Skeletal muscle satellite cell (primary cell): ENCODE measurements at regions not wholly inside any gene's neighbourhood (a gene's known extent, or its start where the extent isn't known, plus 50 kb on each side); places are given as distances from the start of the nearest gene placed in this dataset.

Experiments
- H3K27me3 ChIP-seq: 2 replicates; pipeline ENCODE4 v1.7.0; 2013; ENCODE audit warnings: low read length; ENCODE audit not compliant: control insufficient read depth, insufficient read depth
- H3K36me3 ChIP-seq: 2 replicates; pipeline ENCODE4 v1.7.0; 2013; ENCODE audit warnings: mild to moderate bottlenecking, control low read depth, low read length; ENCODE audit not compliant: insufficient read depth
- H3K4me1 ChIP-seq: 2 replicates; pipeline ENCODE4 v1.7.0; 2013; ENCODE audit warnings: low read length; ENCODE audit not compliant: control insufficient read depth, insufficient read depth
- H3K4me2 ChIP-seq: 2 replicates; pipeline ENCODE4 v1.7.0; 2013; ENCODE audit warnings: mild to moderate bottlenecking, low read length
- H3K4me3 ChIP-seq: 2 replicates; pipeline ENCODE4 v1.7.0; 2013; ENCODE audit warnings: low read length
- H3K9ac ChIP-seq: 2 replicates; pipeline ENCODE4 v1.7.0; 2013; ENCODE audit warnings: mild to moderate bottlenecking, low read depth, low read length, moderate library complexity
- H3K9me3 ChIP-seq: replicated peaks from 2 replicates; pipeline ENCODE4 v1.7.0; 2013; ENCODE audit warnings: mild to moderate bottlenecking, control low read depth, low read length

- H3K27me3 ChIP-seq: no peaks in the 10 kb centered on the region
Measured at GRCh38 chr5:93273176-93273575, 307.8 kb downstream of the NR2F1-AS1 start.

GRCh38 chr5:93272108-93272507 lies 308.9 kb downstream of the NR2F1-AS1 start:
- no peak overlapping the region for H3K9ac ChIP-seq
- no peak overlapping the region for H3K4me3 ChIP-seq
- no peaks in the 10 kb centered on the region for H3K27me3 ChIP-seq
- H3K9me3 ChIP-seq: peaks cover 13% of the 10 kb centered on the region
- H3K4me2 ChIP-seq: no peak overlapping the region
- H3K36me3 ChIP-seq: no peaks in the 10 kb centered on the region
- peaks cover 32% of the 10 kb centered on the region for H3K4me1 ChIP-seq

More at GRCh38 chr5:93273176-93273575, 307.8 kb downstream of the NR2F1-AS1 start:
- H3K4me1 ChIP-seq: peaks cover 39% of the 10 kb centered on the region
- no peak overlapping the region for H3K9ac ChIP-seq
- H3K4me3 ChIP-seq: no peak overlapping the region
- peaks cover 13% of the 10 kb centered on the region for H3K9me3 ChIP-seq
- no peaks in the 10 kb centered on the region for H3K36me3 ChIP-seq
- no peak overlapping the region for H3K4me2 ChIP-seq

GRCh38 chr5:93267736-93268135 lies 313.3 kb downstream of the NR2F1-AS1 start:
- H3K4me1 ChIP-seq: peaks cover under 1% of the 10 kb centered on the region
- no peaks in the 10 kb centered on the region for H3K27me3 ChIP-seq
- no peaks in the 10 kb centered on the region for H3K36me3 ChIP-seq
- no peak overlapping the region for H3K9ac ChIP-seq
- H3K4me2 ChIP-seq: no peak overlapping the region
- no peak overlapping the region for H3K4me3 ChIP-seq
- peaks cover 10% of the 10 kb centered on the region for H3K9me3 ChIP-seq

GRCh38 chr5:93267276-93267675 lies 313.7 kb downstream of the NR2F1-AS1 start:
- Histone ChIP-seq H3K4me3 (no peak overlapping the region), H3K9me3 (peaks cover 6% of the 10 kb centered on the region), H3K9ac (no peak overlapping the region), H3K27me3 (no peaks in the 10 kb centered on the region), H3K4me2 (no peak overlapping the region), H3K36me3 (no peaks in the 10 kb centered on the region), H3K4me1 (no peaks in the 10 kb centered on the region)

- no peaks in the 10 kb centered on the region for H3K4me1 ChIP-seq
- H3K27me3 ChIP-seq: no peaks in the 10 kb centered on the region
- no peaks in the 10 kb centered on the region for H3K9me3 ChIP-seq
- H3K36me3 ChIP-seq: no peaks in the 10 kb centered on the region
- H3K9ac ChIP-seq: no peak overlapping the region
- H3K4me2 ChIP-seq: no peak overlapping the region
- H3K4me3 ChIP-seq: no peak overlapping the region
Measured at GRCh38 chr5:93257616-93258015, 323.4 kb downstream of the NR2F1-AS1 start.

GRCh38 chr5:93255796-93256195 lies 325.2 kb downstream of the NR2F1-AS1 start:
- no peaks in the 10 kb centered on the region for H3K27me3 ChIP-seq
- no peak overlapping the region for H3K4me2 ChIP-seq
- no peaks in the 10 kb centered on the region for H3K9me3 ChIP-seq
- H3K36me3 ChIP-seq: no peaks in the 10 kb centered on the region
- H3K4me3 ChIP-seq: no peak overlapping the region
- H3K4me1 ChIP-seq: peaks cover 4% of the 10 kb centered on the region
- H3K9ac ChIP-seq: no peak overlapping the region

- Histone ChIP-seq H3K27me3 (no peaks in the 10 kb centered on the region), H3K9ac (no peak overlapping the region), H3K4me3 (no peak overlapping the region), H3K9me3 (no peaks in the 10 kb centered on the region), H3K4me1 (peaks cover 21% of the 10 kb centered on the region), H3K36me3 (no peaks in the 10 kb centered on the region), H3K4me2 (no peak overlapping the region)
Measured at GRCh38 chr5:93252165-93252564, 328.9 kb downstream of the NR2F1-AS1 start.

GRCh38 chr5:93251347-93251746 lies 329.7 kb downstream of the NR2F1-AS1 start:
- peaks cover 24% of the 10 kb centered on the region for H3K4me1 ChIP-seq
- H3K36me3 ChIP-seq: no peaks in the 10 kb centered on the region
- no peaks in the 10 kb centered on the region for H3K27me3 ChIP-seq
- H3K9me3 ChIP-seq: no peaks in the 10 kb centered on the region
- H3K9ac ChIP-seq: no peak overlapping the region
- H3K4me2 ChIP-seq: no peak overlapping the region
- H3K4me3 ChIP-seq: no peak overlapping the region

GRCh38 chr5:93250424-93250823 lies 330.6 kb downstream of the NR2F1-AS1 start:
- peak overlapping the region; percentile 68 for H3K4me3 ChIP-seq
- peak overlapping the region; percentile 75 for H3K9ac ChIP-seq
- H3K4me1 ChIP-seq: peaks cover 30% of the 10 kb centered on the region
- no peaks in the 10 kb centered on the region for H3K9me3 ChIP-seq
- H3K27me3 ChIP-seq: no peaks in the 10 kb centered on the region
- no peaks in the 10 kb centered on the region for H3K36me3 ChIP-seq
- H3K4me2 ChIP-seq: peak overlapping the region; percentile 86

GRCh38 chr5:93249651-93250289 lies 331.2 kb downstream of the NR2F1-AS1 start:
- Histone ChIP-seq H3K4me1 (peaks cover 30% of the 10 kb centered on the region), H3K9ac (peak overlapping the region; percentile 75), H3K36me3 (no peaks in the 10 kb centered on the region), H3K4me2 (peak overlapping the region; percentile 86), H3K4me3 (peak overlapping the region; percentile 68), H3K9me3 (no peaks in the 10 kb centered on the region), H3K27me3 (no peaks in the 10 kb centered on the region)

GRCh38 chr5:93247105-93247504 lies 333.9 kb downstream of the NR2F1-AS1 start:
- Histone ChIP-seq H3K36me3 (no peaks in the 10 kb centered on the region), H3K4me1 (peaks cover 30% of the 10 kb centered on the region), H3K9ac (no peak overlapping the region), H3K9me3 (no peaks in the 10 kb centered on the region), H3K4me3 (no peak overlapping the region), H3K4me2 (no peak overlapping the region), H3K27me3 (no peaks in the 10 kb centered on the region)

GRCh38 chr5:93246090-93246855 lies 334.7 kb downstream of the NR2F1-AS1 start:
- H3K4me2 ChIP-seq: no peak overlapping the region
- peaks cover 30% of the 10 kb centered on the region for H3K4me1 ChIP-seq
- H3K27me3 ChIP-seq: no peaks in the 10 kb centered on the region
- no peaks in the 10 kb centered on the region for H3K9me3 ChIP-seq
- H3K4me3 ChIP-seq: no peak overlapping the region
- H3K36me3 ChIP-seq: no peaks in the 10 kb centered on the region
- H3K9ac ChIP-seq: no peak overlapping the region
